Esophagus squamous epithelium (tissue), 4 donors: ENCODE measurements at regions not wholly inside any gene's neighbourhood (a gene's known extent, or its start where the extent isn't known, plus 50 kb on each side); places are given as distances from the start of the nearest gene placed in this dataset.

Experiments used
- CTCF ChIP-seq, 6 experiments: fragments of 450-650 bp in 4 of 6; fragments of 200-600 bp in 2 of 6; sonication (generic) in 2 of 6; IDR thresholded peaks; one replicate each; pipeline ENCODE4 v1.5.1; 2016 to 2019; ENCODE audit warnings: antibody characterized with exemption in 6 of 6, mild to moderate bottlenecking in 4 of 6, moderate library complexity in 4 of 6
- POLR2A ChIP-seq, 4 donors: fragments of 450-650 bp; IDR thresholded peaks; one replicate each; pipeline ENCODE4 v1.6.1; 2017; ENCODE audit warnings: antibody characterized with exemption in 4 of 4, mild to moderate bottlenecking in 4 of 4, moderate library complexity in 3 of 4

GRCh38 chr5:86330736-86331135 lies 287.0 kb upstream of the COX7C start:
- TF ChIP-seq POLR2A (IDR thresholded peaks at IDR 0.05) = no peak
- TF ChIP-seq CTCF (IDR thresholded peaks at IDR 0.05) = no peak
